ENCODE measurements at regions not wholly inside any gene's neighbourhood (a gene's known extent, or its start where the extent isn't known, plus 50 kb on each side); places are given as distances from the start of the nearest gene placed in this dataset.

DNA sequence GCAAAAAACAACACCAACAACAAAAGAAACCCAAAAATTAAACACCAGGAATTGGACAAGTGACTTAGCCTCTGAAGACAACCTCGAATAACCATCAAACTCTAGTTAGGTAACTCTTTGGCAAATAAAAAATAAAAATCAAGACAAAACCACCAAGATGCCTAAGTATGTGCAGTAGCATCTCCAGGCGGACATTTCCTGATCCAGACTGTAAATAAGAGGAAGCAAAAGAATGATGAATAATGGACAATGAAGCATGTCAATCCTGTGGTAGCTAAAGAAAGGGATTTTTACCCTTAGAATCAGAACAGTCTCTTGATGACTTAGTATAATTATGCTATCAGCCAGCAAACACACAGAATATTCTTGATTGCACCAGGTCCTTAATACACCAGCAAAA lies 276.7 kb upstream of the DIAPH2 start:
- Mint-ChIP-seq H3K4me1 (peaks cover 32% of the 10 kb centered on the region), H3K27me3 (ENCODE audit: insufficient read depth) (no peaks in the 10 kb centered on the region), H3K27ac (no peak overlapping the region), H3K4me3 (no peak overlapping the region), H3K36me3 (ENCODE audit: low read depth) (no peaks in the 10 kb centered on the region), H3K9me3 (peaks cover 3% of the 10 kb centered on the region)
- TF ChIP-seq, protein P1, sequence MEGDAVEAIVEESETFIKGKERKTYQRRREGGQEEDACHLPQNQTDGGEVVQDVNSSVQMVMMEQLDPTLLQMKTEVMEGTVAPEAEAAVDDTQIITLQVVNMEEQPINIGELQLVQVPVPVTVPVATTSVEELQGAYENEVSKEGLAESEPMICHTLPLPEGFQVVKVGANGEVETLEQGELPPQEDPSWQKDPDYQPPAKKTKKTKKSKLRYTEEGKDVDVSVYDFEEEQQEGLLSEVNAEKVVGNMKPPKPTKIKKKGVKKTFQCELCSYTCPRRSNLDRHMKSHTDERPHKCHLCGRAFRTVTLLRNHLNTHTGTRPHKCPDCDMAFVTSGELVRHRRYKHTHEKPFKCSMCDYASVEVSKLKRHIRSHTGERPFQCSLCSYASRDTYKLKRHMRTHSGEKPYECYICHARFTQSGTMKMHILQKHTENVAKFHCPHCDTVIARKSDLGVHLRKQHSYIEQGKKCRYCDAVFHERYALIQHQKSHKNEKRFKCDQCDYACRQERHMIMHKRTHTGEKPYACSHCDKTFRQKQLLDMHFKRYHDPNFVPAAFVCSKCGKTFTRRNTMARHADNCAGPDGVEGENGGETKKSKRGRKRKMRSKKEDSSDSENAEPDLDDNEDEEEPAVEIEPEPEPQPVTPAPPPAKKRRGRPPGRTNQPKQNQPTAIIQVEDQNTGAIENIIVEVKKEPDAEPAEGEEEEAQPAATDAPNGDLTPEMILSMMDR (conservative IDR thresholded peaks at IDR 0.05), result no peak
- no peak for DNase-seq
- Histone ChIP-seq H3K27me3 (ENCODE audit: control insufficient read depth, insufficient read depth, low read length, poor library complexity, severe bottlenecking) (no peaks in the 10 kb centered on the region), H3K9me3 (ENCODE audit: control insufficient read depth, low read length) (no peaks in the 10 kb centered on the region), H3K4me1 (ENCODE audit: control insufficient read depth, insufficient read depth, low read length) (no peaks in the 10 kb centered on the region), H3K9ac (ENCODE audit: extremely low read depth, low read length, poor library complexity, severe bottlenecking) (no peak overlapping the region), H3K4me3 (ENCODE audit: low read length) (no peak overlapping the region), H3K27ac (ENCODE audit: low read depth, low read length) (no peak overlapping the region), H3K36me3 (ENCODE audit: control insufficient read depth, insufficient read depth, low read length) (no peaks in the 10 kb centered on the region)
- 83% methylated on average over 2 of the region's 2 CpGs; no CpG with 5 or more reads in 1 of the 2 experiments for WGBS, 2 experiments (ENCODE audit: insufficient coverage in 1 of 2, insufficient read length in 1 of 2)

DNA sequence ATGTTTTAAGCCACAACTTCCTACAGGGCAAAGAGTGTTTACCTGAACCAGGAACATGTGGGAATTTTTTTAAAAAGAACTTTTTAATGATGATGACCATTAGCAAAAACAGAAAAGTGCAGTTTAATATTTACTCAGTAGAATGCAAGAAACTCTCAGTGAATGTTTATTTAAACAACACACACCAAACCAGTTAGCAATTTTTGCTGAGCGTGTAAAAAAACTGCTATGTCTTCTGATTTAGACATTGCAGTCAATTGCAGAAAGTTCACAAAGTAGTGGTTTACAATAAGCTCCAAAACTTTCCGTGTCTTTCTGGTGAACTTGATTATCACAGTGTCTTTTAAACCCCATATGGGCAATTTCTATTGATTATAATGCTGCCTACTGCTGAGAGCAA lies 273.7 kb upstream of the DIAPH2 start:
- Mint-ChIP-seq H3K36me3 (ENCODE audit: low read depth) (no peaks in the 10 kb centered on the region), H3K9me3 (peaks cover 3% of the 10 kb centered on the region), H3K27me3 (ENCODE audit: insufficient read depth) (no peaks in the 10 kb centered on the region), H3K4me1 (peaks cover 22% of the 10 kb centered on the region), H3K27ac (no peak overlapping the region), H3K4me3 (no peak overlapping the region)
- Histone ChIP-seq H3K9ac (ENCODE audit: extremely low read depth, low read length, poor library complexity, severe bottlenecking) (no peak overlapping the region), H3K27me3 (ENCODE audit: control insufficient read depth, insufficient read depth, low read length, poor library complexity, severe bottlenecking) (no peaks in the 10 kb centered on the region), H3K4me3 (ENCODE audit: low read length) (no peak overlapping the region), H3K4me1 (ENCODE audit: control insufficient read depth, insufficient read depth, low read length) (no peaks in the 10 kb centered on the region), H3K36me3 (ENCODE audit: control insufficient read depth, insufficient read depth, low read length) (no peaks in the 10 kb centered on the region), H3K9me3 (ENCODE audit: control insufficient read depth, low read length) (no peaks in the 10 kb centered on the region), H3K27ac (ENCODE audit: low read depth, low read length) (no peak overlapping the region)
- TF ChIP-seq, protein P1 (conservative IDR thresholded peaks at IDR 0.05), result no peak
- no peak for DNase-seq
- WGBS, 2 experiments (ENCODE audit: insufficient coverage in 1 of 2, insufficient read length in 1 of 2), result 93 to 100% methylated on average over 1 to 2 of the region's 2 CpGs

DNA sequence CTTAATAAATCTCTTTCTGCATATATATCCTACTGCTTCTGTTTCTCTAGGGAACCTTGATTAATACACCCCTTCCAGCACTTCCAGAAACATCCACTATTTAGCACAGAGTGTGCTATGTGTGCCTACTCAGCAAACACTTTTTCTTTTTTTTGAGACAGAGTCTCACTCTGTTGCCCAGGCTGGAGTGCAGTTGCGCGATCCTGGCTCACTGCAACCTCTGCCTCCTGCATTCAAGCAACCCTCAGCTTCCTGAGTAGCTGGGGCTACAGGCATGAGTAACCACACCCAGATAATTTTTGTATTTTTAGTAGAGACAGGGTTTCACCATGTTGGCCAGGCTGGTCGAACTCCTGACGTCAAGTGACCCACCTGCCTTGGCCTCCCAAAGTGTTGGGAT lies 266.9 kb upstream of the DIAPH2 start:
- TF ChIP-seq, protein P1 (conservative IDR thresholded peaks at IDR 0.05), result no peak
- Mint-ChIP-seq H3K27me3 (ENCODE audit: insufficient read depth) (no peaks in the 10 kb centered on the region), H3K27ac (no peak overlapping the region), H3K9me3 (peaks cover 3% of the 10 kb centered on the region), H3K4me3 (no peak overlapping the region), H3K4me1 (no peaks in the 10 kb centered on the region), H3K36me3 (ENCODE audit: low read depth) (no peaks in the 10 kb centered on the region)
- WGBS, 2 experiments (ENCODE audit: insufficient coverage in 1 of 2, insufficient read length in 1 of 2), result 91% methylated on average over 3 of the region's 4 CpGs; no CpG with 5 or more reads in 1 of the 2 experiments
- Histone ChIP-seq H3K9me3 (ENCODE audit: control insufficient read depth, low read length) (no peaks in the 10 kb centered on the region), H3K4me1 (ENCODE audit: control insufficient read depth, insufficient read depth, low read length) (no peaks in the 10 kb centered on the region), H3K9ac (ENCODE audit: extremely low read depth, low read length, poor library complexity, severe bottlenecking) (no peak overlapping the region), H3K27me3 (ENCODE audit: control insufficient read depth, insufficient read depth, low read length, poor library complexity, severe bottlenecking) (no peaks in the 10 kb centered on the region), H3K36me3 (ENCODE audit: control insufficient read depth, insufficient read depth, low read length) (no peaks in the 10 kb centered on the region), H3K4me3 (ENCODE audit: low read length) (no peak overlapping the region), H3K27ac (ENCODE audit: low read depth, low read length) (no peak overlapping the region)
- DNase-seq, result no peak

All from endodermal cell (in vitro differentiated cells).